Cerebellar cortex (tissue), 1 donor: ENCODE measurements at regions not wholly inside any gene's neighbourhood (a gene's known extent, or its start where the extent isn't known, plus 50 kb on each side); places are given as distances from the start of the nearest gene placed in this dataset.
"Not testable (repeated sequence)": the region's sequence is repeated elsewhere in the genome, so short reads cannot be mapped to it uniquely, and the experiment has no call there.

Experiments used
- DNase-seq: peaks from one replicate; pipeline ENCODE4 v3.0.0-alpha.2; 2015; ENCODE audit warnings: low spot score

GRCh38 chr10:3877211-3878000 is 92.4 kb upstream of the KLF6 start:
- no peak for DNase-seq

GRCh38 chr10:3876350-3876962 is 91.4 kb upstream of the KLF6 start:
- no peak for DNase-seq

GRCh38 chr10:3875842-3876235 is 90.8 kb upstream of the KLF6 start:
- DNase-seq: no peak

GRCh38 chr10:3874990-3875841 is 90.2 kb upstream of the KLF6 start:
- no peak for DNase-seq

- not testable (repeated sequence) for DNase-seq
Observed at GRCh38 chr10:3874610-3874989, 89.6 kb upstream of the KLF6 start.

GRCh38 chr10:3873728-3874461 is 88.9 kb upstream of the KLF6 start:
- no peak for DNase-seq

GRCh38 chr10:3872712-3873329 is 87.8 kb upstream of the KLF6 start:
- DNase-seq: no peak

- DNase-seq: no peak
Observed at GRCh38 chr10:3871424-3871996, 86.5 kb upstream of the KLF6 start.

GRCh38 chr10:3869036-3869435 is 84.0 kb upstream of the KLF6 start:
- DNase-seq: no peak

- DNase-seq: no peak
Observed at GRCh38 chr10:3868271-3868664, 83.3 kb upstream of the KLF6 start.

- no peak for DNase-seq
Observed at GRCh38 chr10:3867454-3868270, 82.7 kb upstream of the KLF6 start.

GRCh38 chr10:3866332-3866731 is 81.3 kb upstream of the KLF6 start:
- no peak for DNase-seq

GRCh38 chr10:3865565-3865964 is 80.6 kb upstream of the KLF6 start:
- DNase-seq: no peak

GRCh38 chr10:3861795-3862194 is 76.8 kb upstream of the KLF6 start:
- DNase-seq: no peak

GRCh38 chr10:3858051-3858845 is 73.2 kb upstream of the KLF6 start:
- DNase-seq: no peak

- no peak for DNase-seq
Observed at GRCh38 chr10:3857318-3857717, 72.3 kb upstream of the KLF6 start.

- DNase-seq: no peak
Observed at GRCh38 chr10:3856593-3856992, 71.6 kb upstream of the KLF6 start.

GRCh38 chr10:3853547-3854303 is 68.7 kb upstream of the KLF6 start:
- peak; percentile 49 for DNase-seq

GRCh38 chr10:3853016-3853415 is 68.0 kb upstream of the KLF6 start:
- peak; percentile 15 for DNase-seq
